Keratinocyte (primary cell): ENCODE measurements at regions not wholly inside any gene's neighbourhood (a gene's known extent, or its start where the extent isn't known, plus 50 kb on each side); places are given as distances from the start of the nearest gene placed in this dataset.

Experiments used
- EZH2 ChIP-seq: IDR thresholded peaks from one replicate; pipeline ENCODE4 v1.6.1; 2012; ENCODE audit warnings: inconsistent platforms, mild to moderate bottlenecking, low read length, moderate library complexity
- TF ChIP-seq, protein P1 (sequence below), 3 experiments: IDR thresholded peaks in 1 of 3; conservative IDR thresholded peaks in 1 of 3; optimal IDR thresholded peaks in 1 of 3; 2 replicates in 2 of 3; 3 replicates in 1 of 3; pipeline versions ENCODE3 to v1.5.1; 2011; ENCODE audit warnings: low read length in 3 of 3, mild to moderate bottlenecking in 3 of 3, moderate library complexity in 2 of 3, control low read depth in 1 of 3, inconsistent platforms in 1 of 3; ENCODE audit not compliant: insufficient read depth in 2 of 3; ENCODE audit errors: extremely low read depth in 1 of 3

- no peak for TF ChIP-seq EZH2
- TF ChIP-seq, protein P1, sequence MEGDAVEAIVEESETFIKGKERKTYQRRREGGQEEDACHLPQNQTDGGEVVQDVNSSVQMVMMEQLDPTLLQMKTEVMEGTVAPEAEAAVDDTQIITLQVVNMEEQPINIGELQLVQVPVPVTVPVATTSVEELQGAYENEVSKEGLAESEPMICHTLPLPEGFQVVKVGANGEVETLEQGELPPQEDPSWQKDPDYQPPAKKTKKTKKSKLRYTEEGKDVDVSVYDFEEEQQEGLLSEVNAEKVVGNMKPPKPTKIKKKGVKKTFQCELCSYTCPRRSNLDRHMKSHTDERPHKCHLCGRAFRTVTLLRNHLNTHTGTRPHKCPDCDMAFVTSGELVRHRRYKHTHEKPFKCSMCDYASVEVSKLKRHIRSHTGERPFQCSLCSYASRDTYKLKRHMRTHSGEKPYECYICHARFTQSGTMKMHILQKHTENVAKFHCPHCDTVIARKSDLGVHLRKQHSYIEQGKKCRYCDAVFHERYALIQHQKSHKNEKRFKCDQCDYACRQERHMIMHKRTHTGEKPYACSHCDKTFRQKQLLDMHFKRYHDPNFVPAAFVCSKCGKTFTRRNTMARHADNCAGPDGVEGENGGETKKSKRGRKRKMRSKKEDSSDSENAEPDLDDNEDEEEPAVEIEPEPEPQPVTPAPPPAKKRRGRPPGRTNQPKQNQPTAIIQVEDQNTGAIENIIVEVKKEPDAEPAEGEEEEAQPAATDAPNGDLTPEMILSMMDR (optimal IDR thresholded peaks at IDR 0.05 in 1 of 3, IDR thresholded peaks at IDR 0.05 in 1 of 3, conservative IDR thresholded peaks at IDR 0.05 in 1 of 3; ENCODE audit: extremely low read depth in 1 of 3, insufficient read depth in 2 of 3, low read length in 3 of 3): no peak
Measured at GRCh38 chr4:176443646-176444409, 124.1 kb downstream of the SPCS3 start.
